Dermis microvascular lymphatic vessel endothelial cell (primary cell): ENCODE measurements at regions not wholly inside any gene's neighbourhood (a gene's known extent, or its start where the extent isn't known, plus 50 kb on each side); places are given as distances from the start of the nearest gene placed in this dataset.

Source experiments
- DNase-seq, 2 donors: peaks; one replicate each; pipeline versions ENCODE4 v3.0.0 to v3.0.0-alpha.2; 2010; ENCODE audit warnings: low read depth in 2 of 2

GRCh38 chr10:47230957-47231356, 69.0 kb upstream of the GDF10 start:
- DNase-seq, result no peak

- DNase-seq, result no peak
These were observed 68.6 kb upstream of the GDF10 start for GRCh38 chr10:47231414-47231813.

- no peak for DNase-seq
These were observed 66.4 kb upstream of the GDF10 start for GRCh38 chr10:47233631-47234030.

DNA sequence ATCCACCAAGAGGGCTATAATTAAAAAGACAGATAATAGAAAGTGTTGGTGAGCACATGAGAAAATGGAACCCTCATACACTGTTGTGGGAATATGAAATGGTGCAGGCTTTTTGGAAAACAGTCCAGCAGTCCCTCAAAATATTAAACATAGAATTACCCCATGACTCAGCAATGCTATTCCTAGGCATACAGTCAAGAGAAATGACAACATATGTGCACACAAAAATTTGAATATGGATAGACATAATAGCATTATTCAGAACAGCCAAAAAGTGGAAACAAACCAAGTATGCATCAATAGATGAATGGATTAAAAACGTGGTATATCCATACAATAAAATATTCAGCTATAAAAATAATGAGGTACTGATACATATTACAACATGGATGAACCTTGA, 64.5 kb upstream of the GDF10 start:
- no peak for DNase-seq

DNA sequence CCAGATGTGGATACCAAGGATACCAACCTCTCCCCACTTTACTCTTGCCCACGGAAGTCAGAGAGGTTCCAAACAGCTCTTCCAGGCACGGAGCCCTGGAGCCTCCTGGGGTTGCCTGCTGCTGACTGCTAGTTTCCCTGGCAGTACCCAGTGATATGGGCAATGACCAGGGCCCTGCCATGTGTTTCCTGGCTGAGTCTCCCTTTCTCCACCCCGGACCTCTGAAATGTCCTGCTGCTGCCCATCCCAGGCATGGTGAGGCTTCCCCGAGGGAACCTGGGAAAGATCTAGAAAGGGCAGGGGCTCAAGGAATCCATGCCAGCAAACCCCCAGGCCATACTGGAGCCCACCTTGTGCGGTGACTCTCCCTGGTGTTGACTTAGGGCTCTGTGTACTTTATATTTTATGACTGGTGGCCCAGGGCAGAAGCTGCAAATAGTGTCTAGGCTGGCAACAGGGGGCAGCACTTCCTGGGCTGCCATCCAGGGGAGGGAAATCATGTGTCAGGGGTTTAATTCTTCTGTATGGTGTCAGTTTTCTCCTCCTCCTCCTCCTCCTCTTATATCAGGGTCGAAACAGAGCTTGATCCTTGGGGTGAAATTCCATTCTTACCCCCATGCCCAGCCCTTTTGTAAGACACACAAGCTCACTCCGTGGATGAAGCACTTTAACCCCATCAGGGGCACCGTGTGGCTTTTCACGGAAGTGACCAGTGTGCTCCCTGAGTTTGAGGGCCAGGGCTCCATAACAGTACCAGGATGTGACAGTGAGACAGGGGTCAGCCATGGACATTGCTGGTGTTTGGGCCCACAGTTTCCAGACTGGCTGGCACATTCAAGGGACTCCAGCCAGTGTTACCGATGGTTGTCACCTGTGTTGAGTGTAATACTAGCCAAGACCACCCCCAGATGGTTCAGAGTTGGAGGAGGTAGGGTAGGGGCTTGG, 62.4 kb upstream of the GDF10 start:
- DNase-seq, result no peak

- DNase-seq, result no peak
These were observed 61.5 kb upstream of the GDF10 start for GRCh38 chr10:47238331-47239095.

DNA sequence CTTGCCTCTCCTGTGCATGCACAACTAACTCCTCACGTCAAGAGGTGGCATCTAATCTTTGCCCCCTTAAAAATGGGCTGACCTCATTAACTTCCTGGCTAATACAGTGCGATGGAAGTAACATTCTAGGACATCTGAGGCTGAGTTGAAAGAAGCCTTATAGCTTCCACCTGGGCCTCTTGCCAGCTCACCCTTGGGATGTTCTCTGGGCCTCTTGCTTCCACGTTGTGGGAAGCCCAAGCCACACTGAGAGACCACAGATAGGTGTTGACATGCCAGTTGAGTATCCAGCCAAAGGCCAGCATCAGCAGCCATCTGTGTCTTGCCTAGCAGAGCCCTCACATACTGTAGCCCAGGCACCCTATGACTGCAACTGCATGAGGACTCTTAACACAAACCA, 60.8 kb upstream of the GDF10 start:
- DNase-seq, result no peak

DNA sequence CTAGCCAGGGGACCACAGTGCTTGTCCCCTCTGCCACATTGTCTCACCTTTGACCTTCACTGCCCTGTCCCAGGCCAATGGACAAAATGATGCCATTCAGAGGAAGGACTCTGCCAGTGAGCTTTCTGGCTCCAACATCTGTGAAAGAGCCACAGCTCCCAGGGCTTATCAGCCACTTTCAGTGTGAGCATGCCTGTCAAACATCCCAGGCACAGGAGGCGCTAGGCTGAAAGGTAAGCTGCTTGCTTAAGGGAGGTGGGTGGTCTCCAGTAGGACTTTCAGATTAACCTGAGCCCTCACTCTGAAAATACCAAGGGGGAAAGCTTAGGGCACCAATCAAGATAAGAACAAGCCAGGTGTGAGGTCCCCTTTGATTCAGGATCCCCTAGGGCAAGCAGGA, 59.8 kb upstream of the GDF10 start:
- DNase-seq, result no peak

DNA sequence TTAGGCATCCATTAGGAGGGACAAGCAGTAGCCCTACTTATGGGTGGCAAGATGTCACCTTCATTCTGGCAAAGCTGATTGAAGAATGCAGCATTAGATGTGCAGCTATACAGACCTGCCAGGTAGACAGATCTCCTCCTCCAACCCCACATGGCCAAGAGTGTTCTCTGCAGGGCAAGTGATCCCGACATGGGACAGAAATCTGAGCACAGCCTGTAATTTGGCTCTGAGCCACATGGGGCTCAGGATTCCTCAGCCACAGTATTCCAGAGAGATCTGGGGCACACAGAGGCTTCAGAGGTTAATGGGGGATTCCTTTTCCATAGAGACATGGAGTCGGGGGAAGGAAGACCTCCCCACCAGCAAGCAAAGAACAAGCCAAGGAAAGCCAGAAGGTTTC, 58.7 kb upstream of the GDF10 start:
- DNase-seq, result no peak

DNA sequence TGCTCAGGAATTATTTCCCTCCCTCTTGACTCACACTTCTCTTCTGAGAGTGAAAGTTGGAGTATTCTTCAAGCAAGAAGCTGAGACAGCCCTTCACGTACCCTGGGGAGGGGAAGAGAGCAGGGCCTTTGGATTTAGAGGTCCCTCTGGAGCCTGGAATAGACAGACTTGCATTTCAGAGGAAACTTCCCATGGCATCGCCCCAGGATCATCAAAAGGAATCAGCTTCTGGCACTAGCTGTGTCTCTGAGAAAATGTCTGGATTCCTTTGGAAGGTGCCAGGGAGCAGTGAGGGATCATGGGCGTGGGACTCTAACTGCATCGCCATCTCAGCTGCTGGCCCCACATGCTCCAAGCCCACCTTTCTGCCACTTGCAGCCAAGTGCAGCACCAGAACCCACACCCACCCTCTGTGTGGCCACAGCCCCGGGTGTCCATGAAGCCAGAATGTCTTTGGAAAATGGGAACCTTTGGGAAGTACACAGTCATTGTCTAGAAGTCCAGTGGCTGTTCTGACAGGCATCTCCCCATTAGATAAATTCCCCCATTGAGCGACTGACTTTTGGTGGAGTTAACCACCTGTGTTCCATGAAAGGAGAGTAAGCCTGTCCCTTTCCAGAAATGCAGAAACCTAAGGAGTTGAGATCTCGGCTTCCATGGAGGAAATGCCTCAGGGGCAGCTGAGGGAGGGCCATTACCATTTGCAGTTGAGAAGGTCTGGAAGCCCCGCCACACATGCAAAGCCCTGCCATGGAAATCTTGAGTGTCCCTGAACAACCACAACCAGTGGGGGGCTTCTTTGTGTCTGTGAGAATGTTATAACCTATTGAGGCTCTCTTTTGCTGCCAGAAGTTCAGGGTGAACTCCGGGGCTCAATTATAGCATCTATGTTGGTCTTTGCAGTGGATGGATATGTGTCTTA, 57.8 kb upstream of the GDF10 start:
- no peak for DNase-seq

DNA sequence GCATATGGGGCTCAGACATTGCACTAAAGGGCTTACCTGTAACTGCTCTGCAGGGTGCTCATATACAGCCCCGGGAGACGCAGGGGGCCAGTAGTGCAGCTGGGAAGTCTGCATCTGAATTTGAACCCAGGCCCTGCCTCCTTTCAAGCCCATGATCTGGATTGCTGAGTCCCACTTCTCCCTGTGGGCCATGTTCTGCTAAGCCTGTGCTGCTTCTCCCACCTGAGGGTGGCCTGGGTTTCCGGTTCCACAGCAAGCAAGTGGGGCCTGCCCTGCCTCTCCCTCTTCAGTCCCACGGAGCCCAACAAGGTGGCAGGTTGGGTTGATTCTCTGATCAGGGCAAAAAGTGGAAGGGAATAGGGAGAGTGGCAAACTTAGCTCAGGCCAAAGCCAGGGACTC, 56.6 kb upstream of the GDF10 start:
- no peak for DNase-seq

- no peak for DNase-seq
These were observed 56.2 kb upstream of the GDF10 start for GRCh38 chr10:47243791-47244190.

DNA sequence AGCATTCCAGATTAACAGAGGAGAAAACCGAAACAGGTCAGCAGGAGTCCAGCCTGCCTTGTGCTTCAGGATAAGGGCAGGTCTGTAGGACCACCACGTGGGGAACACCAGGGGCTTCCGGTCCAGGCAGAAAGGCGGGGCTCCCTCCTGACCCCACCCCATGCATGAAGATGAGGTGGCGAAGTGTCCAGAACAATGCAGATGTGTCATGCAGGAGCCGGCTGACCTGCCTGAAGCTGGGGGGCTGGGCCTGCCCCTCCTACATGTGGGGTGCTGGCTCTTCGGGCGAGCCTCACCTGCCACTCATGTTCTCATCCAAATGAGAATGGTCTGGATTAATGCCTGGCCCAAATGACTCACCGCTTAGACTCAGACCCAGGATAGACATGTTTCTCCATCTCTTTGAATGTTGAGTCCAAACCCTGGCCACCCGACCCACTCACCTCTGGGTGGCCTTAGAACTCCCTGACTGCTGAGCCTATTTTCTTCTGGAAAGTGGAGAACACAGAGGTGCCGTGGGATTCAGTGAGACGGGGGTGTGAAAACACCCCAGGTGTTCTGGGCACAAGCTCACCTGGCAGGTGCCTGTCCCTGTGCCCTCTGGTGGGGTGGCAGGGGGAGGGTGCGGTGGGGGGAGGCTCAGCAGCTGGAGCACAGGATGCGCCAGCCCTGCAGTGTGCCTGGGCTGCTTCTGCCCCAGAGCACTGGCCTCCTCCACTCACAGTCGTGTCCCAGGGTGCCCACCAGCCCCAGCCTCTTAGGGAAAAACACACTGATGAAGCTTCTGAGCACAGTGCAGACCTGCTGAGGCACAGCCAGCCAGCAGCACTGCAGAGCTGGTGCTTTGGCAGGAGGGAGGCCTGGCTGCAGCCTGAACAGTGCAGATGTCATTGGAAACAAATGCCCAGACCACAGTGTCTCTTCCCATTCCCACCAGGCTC, 55.2 kb upstream of the GDF10 start:
- DNase-seq, result no peak

DNA sequence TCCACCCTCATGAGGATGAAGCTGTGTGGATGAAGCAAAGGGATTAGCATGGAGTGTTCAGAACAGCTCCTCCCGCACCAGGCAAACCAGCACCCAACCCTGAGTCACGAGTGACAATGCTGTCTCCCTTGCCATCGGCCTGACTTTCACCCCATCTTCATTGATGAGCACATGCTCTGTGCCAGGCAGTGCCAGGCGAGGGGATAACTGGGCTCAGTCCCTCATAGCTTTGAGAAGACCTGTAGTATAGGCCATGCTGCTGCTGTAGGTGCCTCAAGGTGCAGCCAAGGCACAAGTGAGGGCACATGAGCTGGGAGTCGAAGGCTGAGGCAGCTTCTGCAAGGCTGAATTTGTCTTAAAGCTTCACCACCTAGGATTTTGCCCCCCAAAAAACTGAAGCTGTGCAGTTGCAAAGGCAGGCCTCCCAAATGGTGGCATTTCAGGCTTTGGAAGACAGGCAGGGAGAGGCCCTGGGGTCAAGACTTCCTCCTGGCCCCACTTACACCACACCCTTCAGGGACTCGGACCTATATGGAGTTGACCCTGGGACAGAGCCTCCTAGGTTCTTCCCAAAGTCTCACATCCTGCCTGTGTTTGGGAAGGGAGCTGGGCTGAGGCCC, 54.2 kb upstream of the GDF10 start:
- no peak for DNase-seq

DNA sequence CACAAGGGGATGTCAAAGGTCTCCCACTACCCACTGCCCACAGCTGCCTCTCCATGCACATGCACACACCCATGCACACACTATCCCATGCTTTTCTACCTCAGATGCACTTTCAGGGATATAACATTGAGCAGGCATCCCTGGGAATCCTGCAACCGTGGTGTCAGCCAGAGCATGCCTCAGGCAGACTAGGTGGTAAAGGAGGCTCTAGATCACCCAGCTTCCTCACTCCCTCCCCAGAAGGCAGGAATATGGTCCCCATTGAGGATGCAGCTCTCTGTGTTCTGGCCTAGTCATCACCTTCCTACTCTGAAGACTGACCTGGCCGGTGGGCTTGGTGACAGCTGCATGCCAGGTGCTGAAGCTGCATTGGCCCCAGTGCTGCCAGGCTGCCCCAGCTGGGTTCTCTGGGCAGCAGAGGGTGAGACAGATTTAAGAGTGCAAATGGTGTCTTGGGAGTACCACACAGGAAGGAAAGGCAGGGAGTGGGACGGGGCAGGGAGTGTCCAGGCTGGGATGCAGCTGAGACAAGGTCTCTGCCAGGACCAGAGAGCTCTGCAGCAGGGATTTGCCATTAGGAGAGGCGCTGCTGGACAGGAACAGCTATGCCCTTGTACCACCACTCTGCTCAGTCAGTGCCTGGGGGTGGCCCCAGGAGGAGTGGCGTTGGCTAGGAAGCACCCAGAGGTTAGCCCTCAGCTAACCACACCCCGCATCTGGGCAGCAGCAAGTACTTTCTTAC, 53.4 kb upstream of the GDF10 start:
- DNase-seq, result no peak

DNA sequence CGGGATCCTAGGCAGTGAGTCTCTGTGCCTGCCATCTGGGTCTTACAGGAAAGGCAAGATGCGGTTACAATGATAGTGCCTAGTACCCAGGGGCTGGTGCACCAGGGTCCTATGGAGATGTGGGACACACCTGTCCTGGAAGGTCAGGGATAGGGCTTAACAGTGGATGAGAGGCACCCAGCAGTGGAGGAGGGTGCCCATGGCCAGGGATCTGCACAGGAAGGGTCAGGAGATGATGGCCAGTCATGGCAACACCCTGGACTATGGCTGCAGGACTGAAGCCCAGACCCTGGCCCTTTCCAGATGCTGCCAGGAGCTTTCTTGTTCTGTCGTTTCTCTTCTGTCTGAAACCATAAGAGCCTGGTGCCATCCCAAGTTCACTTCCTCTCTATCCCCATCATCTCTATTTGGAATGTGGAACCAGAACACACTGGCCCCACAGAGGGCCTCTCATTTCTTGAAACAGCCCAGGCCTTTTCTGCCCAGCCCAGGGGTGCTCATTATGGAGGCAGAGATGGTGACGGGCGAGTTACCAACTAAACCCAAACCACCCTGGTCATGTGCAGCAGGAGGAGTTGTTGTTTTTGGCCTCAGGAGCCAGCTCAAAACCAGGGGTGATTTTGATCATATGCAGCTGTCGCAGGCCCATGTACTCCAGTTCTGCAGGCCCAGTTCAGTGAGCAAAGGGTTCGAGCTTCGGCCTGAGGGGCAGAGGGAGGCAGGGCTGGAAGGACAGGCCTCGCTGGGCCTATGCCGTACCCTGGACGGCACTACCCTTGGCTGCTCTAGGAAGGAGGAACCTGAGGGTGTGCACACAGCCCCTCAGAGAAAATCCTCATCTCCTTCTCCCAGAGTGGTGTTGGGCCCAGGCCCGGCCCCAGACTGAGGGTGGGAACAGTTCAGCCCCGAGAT, 52.6 kb upstream of the GDF10 start:
- DNase-seq, result no peak

DNA sequence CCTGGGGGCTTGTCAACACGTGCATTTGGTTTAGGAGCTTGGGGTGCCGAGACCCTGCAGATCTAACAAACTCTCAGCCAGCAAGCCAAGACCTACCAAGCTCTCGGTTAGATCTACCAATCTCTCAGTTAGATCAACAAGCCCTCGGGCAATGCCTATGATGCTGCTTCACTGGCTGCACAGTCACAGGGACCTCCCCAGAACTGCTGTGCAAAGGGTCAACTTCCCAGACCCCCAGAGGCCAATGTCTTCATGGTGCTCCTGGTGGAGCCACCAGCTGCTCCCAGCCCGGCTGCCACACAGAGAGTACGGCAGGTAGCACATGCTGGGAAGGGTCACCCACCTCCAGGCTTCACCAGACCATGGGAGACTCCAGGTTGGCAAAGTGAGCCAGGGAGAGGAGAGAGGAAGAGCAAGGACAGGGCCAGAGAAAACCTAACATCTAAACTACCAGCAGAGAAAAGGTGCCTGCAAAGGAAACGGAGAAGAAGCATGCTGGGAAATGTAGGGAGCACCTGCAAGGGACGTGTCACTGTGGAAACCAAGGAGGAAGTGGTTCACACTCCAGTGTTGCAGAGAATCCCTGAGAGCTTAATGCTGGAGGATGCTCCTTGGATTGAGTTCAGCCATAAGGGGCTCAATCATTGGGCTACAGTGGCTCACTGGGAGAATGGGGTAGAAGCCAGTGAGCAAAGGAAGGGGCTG, 51.5 kb upstream of the GDF10 start:
- DNase-seq, result no peak

DNA sequence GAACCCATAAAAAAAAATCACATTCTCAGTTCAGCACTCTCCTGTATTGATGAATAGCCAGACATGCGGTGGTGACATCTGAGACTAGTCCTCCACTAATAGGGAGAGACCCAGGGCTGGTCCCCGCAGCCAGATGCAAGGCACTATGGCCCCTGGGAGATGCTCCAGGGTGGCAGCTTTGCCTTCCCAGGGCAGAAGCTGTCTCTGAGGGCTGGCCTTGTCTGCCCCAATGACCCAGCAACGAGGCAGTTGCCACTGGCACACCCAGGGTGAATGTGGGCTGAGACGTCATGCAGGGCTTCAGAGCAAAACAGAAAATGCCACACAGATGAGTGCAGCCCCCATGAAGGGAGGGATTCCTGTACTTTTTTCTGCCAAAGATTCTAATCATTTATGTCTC, 50.1 kb upstream of the GDF10 start:
- no peak for DNase-seq
